PC-3 (cell line): ENCODE measurements at regions not wholly inside any gene's neighbourhood (a gene's known extent, or its start where the extent isn't known, plus 50 kb on each side); places are given as distances from the start of the nearest gene placed in this dataset.

Source experiments
- ATAC-seq: fragments of 200-7000 bp; cut with Tn5 transposase; 2 replicates; pipeline ENCODE4 v1.9.1; 2020; ENCODE audit warnings: mild to moderate bottlenecking, moderate library complexity
- BruUV-seq: library from RNA; stranded (reverse); fragments of 400-500 nt; replicated peaks from 2 replicates; lab custom pipeline; 2021; lab: Mats Ljungman, UMichigan
- CTCF ChIA-PET: fragments of 300-600 bp; sonication (Branson Sonifier 250); formaldehyde crosslinking; loops from one replicate; lab custom pipeline; 2022; ENCODE audit warnings: antibody characterized with exemption; lab: Charles Lee
- POLR2A ChIA-PET: fragments of 300-600 bp; sonication (Branson Sonifier 250); formaldehyde crosslinking; loops from one replicate; lab custom pipeline; 2022; ENCODE audit warnings: antibody characterized with exemption; ENCODE audit not compliant: unreplicated experiment; lab: Charles Lee
- DNase-seq: peaks from one replicate; pipeline ENCODE4 v3.0.0-alpha.2; 2015
- H2AFZ ChIP-seq: fragments of 300-600 bp; sonication (generic); 2 replicates; pipeline ENCODE4 v1.6.0; 2016; ENCODE audit warnings: antibody characterized with exemption, low read length
- H3F3A ChIP-seq: fragments of 300-600 bp; sonication (generic); one replicate; pipeline ENCODE4 v1.6.0; 2017; ENCODE audit warnings: antibody characterized with exemption, low read length, control low read depth, mild to moderate bottlenecking; ENCODE audit not compliant: unreplicated experiment
- H3K27ac ChIP-seq: fragments of 300-600 bp; sonication (generic); 2 replicates; pipeline ENCODE4 v1.5.1; 2016; ENCODE audit warnings: mild to moderate bottlenecking, low read length
- H3K27me3 ChIP-seq: fragments of 300-600 bp; sonication (generic); 2 replicates; pipeline ENCODE4 v1.6.1; 2016; ENCODE audit warnings: low read length, mixed read lengths
- H3K36me3 ChIP-seq: fragments of 300-600 bp; sonication (generic); 2 replicates; pipeline ENCODE4 v1.6.1; 2016; ENCODE audit warnings: low read depth, mixed run types, low read length, mixed read lengths
- H3K4me1 ChIP-seq: fragments of 300-600 bp; sonication (generic); 2 replicates; pipeline ENCODE4 v1.5.1; 2016; ENCODE audit warnings: low read length; ENCODE audit not compliant: insufficient read depth
- H3K4me2 ChIP-seq: fragments of 300-600 bp; sonication (generic); 2 replicates; pipeline ENCODE4 v1.6.0; 2016; ENCODE audit warnings: low read length
- H3K4me3 ChIP-seq: fragments of 300-600 bp; sonication (generic); 2 replicates; pipeline ENCODE4 v1.5.1; 2016; ENCODE audit warnings: mild to moderate bottlenecking, low read length, mixed read lengths
- H3K79me2 ChIP-seq: fragments of 300-600 bp; sonication (generic); 2 replicates; pipeline ENCODE4 v1.6.1; 2017; ENCODE audit warnings: low read length, mixed read lengths
- H3K9ac ChIP-seq: fragments of 300-600 bp; sonication (generic); 2 replicates; pipeline ENCODE4 v1.6.0; 2016; ENCODE audit warnings: mild to moderate bottlenecking, low read length
- H3K9me2 ChIP-seq: fragments of 300-600 bp; sonication (generic); replicated peaks from 2 replicates; pipeline ENCODE4 v1.6.1; 2016; ENCODE audit warnings: mixed run types, low read length, mixed read lengths
- H3K9me3 ChIP-seq: fragments of 300-600 bp; sonication (generic); 2 replicates; pipeline ENCODE4 v1.6.1; 2016; ENCODE audit warnings: low read length, mixed read lengths
- H4K20me1 ChIP-seq: fragments of 300-600 bp; sonication (generic); 2 replicates; pipeline ENCODE4 v1.6.1; 2016; ENCODE audit warnings: low read length, mixed read lengths
- EZH2 ChIP-seq: fragments of 300-600 bp; sonication (generic); IDR thresholded peaks from one replicate; pipeline ENCODE4 v1.6.1; 2017; ENCODE audit warnings: antibody characterized with exemption, mild to moderate bottlenecking, low read length; ENCODE audit not compliant: unreplicated experiment
- EZH2phosphoT487 ChIP-seq: fragments of 300-600 bp; sonication (generic); IDR thresholded peaks from 2 replicates; pipeline ENCODE4 v1.6.1; 2018; ENCODE audit warnings: mild to moderate bottlenecking, antibody characterized with exemption, low read length, borderline replicate concordance
- intact Hi-C: fragments of 100-400 bp; cut with micrococcal nuclease; formaldehyde crosslinking; loops from 2 replicates; pipeline ENCODE4 v1.9.0; 2023
- TF ChIP-seq, protein P1 (sequence below): fragments of 300-600 bp; sonication (generic); conservative IDR thresholded peaks from 2 replicates; pipeline ENCODE4 v1.5.1; 2017; ENCODE audit warnings: antibody characterized with exemption, low read depth, mild to moderate bottlenecking, low read length

DNA sequence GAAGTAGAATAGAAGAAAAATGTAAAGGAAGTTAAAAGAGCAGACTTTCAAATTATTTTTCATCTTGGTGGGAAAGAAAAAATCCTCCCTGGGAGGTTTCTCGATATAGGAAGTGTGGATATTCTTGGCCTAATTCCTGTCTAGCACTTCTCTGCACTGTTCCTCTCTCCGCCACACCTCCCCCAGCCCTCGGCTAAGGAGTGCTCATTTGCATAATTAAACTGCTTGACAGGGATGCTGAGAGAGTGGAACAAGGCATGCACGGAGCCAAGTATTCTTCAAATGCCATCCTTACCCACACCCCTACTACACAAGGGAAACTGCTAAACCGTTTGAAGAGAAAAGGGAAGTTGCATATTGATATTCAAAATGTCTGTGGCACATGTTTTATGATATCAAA lies 511.0 kb upstream of the HTR2A start:
- Histone ChIP-seq H3K79me2 (no peaks in the 10 kb centered on the region), H4K20me1 (no peaks in the 10 kb centered on the region), H3K4me1 (peaks cover 33% of the 10 kb centered on the region), H3K9me2 (no peaks in the 10 kb centered on the region), H3K36me3 (no peaks in the 10 kb centered on the region), H3K27me3 (no peaks in the 10 kb centered on the region), H3K27ac (peak overlapping the region; percentile 86), H3F3A (no peaks in the 10 kb centered on the region), H2AFZ (no peak overlapping the region), H3K4me2 (no peak overlapping the region), H3K9ac (no peak overlapping the region; the same call in 1 of the 2 replicates), H3K4me3 (no peak overlapping the region), H3K9me3 (no peaks in the 10 kb centered on the region)
- DNase-seq (no peak), ATAC-seq (no peak)
- intact Hi-C loops, result no loop called here
- no TSS peak for BruUV-seq
- TF ChIP-seq EZH2phosphoT487, result no peak
- TF ChIP-seq EZH2, result no peak
- TF ChIP-seq, protein P1, sequence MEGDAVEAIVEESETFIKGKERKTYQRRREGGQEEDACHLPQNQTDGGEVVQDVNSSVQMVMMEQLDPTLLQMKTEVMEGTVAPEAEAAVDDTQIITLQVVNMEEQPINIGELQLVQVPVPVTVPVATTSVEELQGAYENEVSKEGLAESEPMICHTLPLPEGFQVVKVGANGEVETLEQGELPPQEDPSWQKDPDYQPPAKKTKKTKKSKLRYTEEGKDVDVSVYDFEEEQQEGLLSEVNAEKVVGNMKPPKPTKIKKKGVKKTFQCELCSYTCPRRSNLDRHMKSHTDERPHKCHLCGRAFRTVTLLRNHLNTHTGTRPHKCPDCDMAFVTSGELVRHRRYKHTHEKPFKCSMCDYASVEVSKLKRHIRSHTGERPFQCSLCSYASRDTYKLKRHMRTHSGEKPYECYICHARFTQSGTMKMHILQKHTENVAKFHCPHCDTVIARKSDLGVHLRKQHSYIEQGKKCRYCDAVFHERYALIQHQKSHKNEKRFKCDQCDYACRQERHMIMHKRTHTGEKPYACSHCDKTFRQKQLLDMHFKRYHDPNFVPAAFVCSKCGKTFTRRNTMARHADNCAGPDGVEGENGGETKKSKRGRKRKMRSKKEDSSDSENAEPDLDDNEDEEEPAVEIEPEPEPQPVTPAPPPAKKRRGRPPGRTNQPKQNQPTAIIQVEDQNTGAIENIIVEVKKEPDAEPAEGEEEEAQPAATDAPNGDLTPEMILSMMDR, result no peak
- POLR2A ChIA-PET, result no interaction called here
- CTCF ChIA-PET, result no interaction called here

DNA sequence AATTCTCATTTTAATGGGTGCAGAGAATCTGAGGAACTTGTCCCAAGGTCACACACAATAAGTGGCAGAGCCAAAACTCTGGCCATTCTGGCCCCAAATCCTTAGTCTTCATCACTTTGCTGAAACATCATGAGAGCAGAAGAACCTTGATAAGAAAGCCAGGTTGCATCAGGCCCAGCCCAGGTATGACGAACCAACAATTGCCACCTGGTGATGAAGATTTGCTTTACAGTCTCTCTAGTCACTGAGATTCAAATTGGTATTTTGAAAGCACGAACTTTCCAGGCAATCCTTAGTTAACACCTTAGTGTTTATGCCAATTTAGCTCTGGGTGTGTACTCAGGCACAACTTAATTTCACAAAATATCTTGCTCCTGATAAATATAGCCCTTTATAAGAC lies 502.7 kb upstream of the HTR2A start:
- ChIA-PET CTCF (no interaction called here), POLR2A (no interaction called here)
- no peak overlapping the region for H3K4me3 ChIP-seq
- no peaks in the 10 kb centered on the region for H4K20me1 ChIP-seq
- H3K27ac ChIP-seq, result no peak overlapping the region
- no peak overlapping the region for H2AFZ ChIP-seq
- no peaks in the 10 kb centered on the region for H3K27me3 ChIP-seq
- peaks cover 11% of the 10 kb centered on the region for H3K4me1 ChIP-seq
- H3K79me2 ChIP-seq, result no peaks in the 10 kb centered on the region
- no peaks in the 10 kb centered on the region for H3K9me2 ChIP-seq
- ATAC-seq (no peak), DNase-seq (no peak)
- no TSS peak for BruUV-seq
- H3K9me3 ChIP-seq, result no peaks in the 10 kb centered on the region
- no peak overlapping the region for H3K4me2 ChIP-seq
- H3F3A ChIP-seq, result no peaks in the 10 kb centered on the region
- TF ChIP-seq EZH2, result no peak
- no peak overlapping the region for H3K9ac ChIP-seq
- intact Hi-C loops, result no loop called here
- H3K36me3 ChIP-seq, result no peaks in the 10 kb centered on the region

DNA sequence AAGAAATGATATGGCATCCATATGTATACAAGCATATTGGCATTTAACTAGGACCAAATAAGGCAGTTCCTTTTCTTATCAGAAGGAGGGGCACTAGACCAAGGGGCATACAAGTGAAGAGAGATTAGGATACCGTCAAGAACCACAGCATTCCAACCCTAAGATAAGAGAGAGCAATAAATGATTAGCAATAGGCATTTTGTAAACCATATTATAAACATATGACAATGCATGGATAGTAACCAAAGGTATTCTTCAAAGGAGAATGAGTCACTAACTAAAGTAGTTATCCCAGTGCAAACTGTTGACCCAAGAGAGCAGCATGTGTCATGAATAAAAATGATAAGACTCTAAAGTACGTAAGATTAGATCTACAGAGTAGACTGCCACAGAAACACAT lies 500.9 kb upstream of the HTR2A start:
- no TSS peak for BruUV-seq
- intact Hi-C loops, result no loop called here
- no peak for TF ChIP-seq EZH2phosphoT487
- TF ChIP-seq, protein P1, result 0 out of 2 replicates have a peak, but pooled peaks have one; percentile 19
- peak; percentile 87 for ATAC-seq
- Histone ChIP-seq H3K27me3 (no peaks in the 10 kb centered on the region), H3K9ac (no peak overlapping the region), H3K9me2 (no peaks in the 10 kb centered on the region), H3F3A (no peaks in the 10 kb centered on the region), H4K20me1 (no peaks in the 10 kb centered on the region), H3K9me3 (no peaks in the 10 kb centered on the region), H3K36me3 (no peaks in the 10 kb centered on the region), H3K4me1 (0 out of 2 replicates have a peak, but pooled peaks cover 6% of the 10 kb centered on the region), H3K4me3 (no peak overlapping the region), H2AFZ (no peak overlapping the region), H3K27ac (no peak overlapping the region), H3K4me2 (no peak overlapping the region), H3K79me2 (no peaks in the 10 kb centered on the region)
- POLR2A ChIA-PET, result no interaction called here
- peak; percentile 65 for DNase-seq
- CTCF ChIA-PET, result no interaction called here
